BJ (cell line): ENCODE measurements at regions not wholly inside any gene's neighbourhood (a gene's known extent, or its start where the extent isn't known, plus 50 kb on each side); places are given as distances from the start of the nearest gene placed in this dataset.

Experiments used
- CTCF ChIA-PET: fragments of 350-600 bp; formaldehyde crosslinking; extraction: SDS; loops from one replicate; lab custom pipeline; 2021; ENCODE audit warnings: antibody characterized with exemption, inconsistent platforms; lab: Yijun Ruan, JAX
- POLR2A ChIA-PET: fragments of 300-600 bp; sonication (Branson Sonifier 250); formaldehyde crosslinking; extraction: SDS; loops from one replicate; lab custom pipeline; 2021; ENCODE audit warnings: antibody characterized with exemption; lab: Charles Lee
- DNase-seq: peaks from one replicate; pipeline ENCODE4 v3.0.0-alpha.2; 2011; ENCODE audit warnings: low read depth
- H3K27me3 ChIP-seq: 2 replicates; pipeline ENCODE4 v1.6.0; 2011; ENCODE audit warnings: low read length; ENCODE audit not compliant: control insufficient read depth, insufficient read depth
- H3K36me3 ChIP-seq: 2 replicates; pipeline ENCODE4 v1.5.1; 2011; ENCODE audit warnings: low read length; ENCODE audit not compliant: control insufficient read depth, insufficient read depth
- H3K4me3 ChIP-seq: 2 replicates; pipeline ENCODE4 v1.5.1; 2011; ENCODE audit warnings: low read depth, mild to moderate bottlenecking, control low read depth, low read length
- CTCF ChIP-seq: IDR thresholded peaks from 2 replicates; pipeline ENCODE4 v1.5.1; 2011; ENCODE audit warnings: low read depth, mild to moderate bottlenecking, control low read depth, inconsistent platforms, low read length, moderate library complexity; ENCODE audit not compliant: insufficient read depth

- DNase-seq = no peak
- ChIA-PET CTCF (interaction anchor here (0.9 kb wide), 1 partner anchor 19 kb away, joined by 3 read pairs; no protein-coding TSS in a partner anchor), POLR2A (no interaction called here)
- Histone ChIP-seq H3K27me3 (no peaks in the 10 kb centered on the region), H3K4me3 (no peak overlapping the region), H3K36me3 (no peaks in the 10 kb centered on the region)
- TF ChIP-seq CTCF = no peak
Measured at GRCh38 chr3:151559736-151560135, 98.9 kb upstream of the IGSF10 start.

GRCh38 chr3:151558661-151559060 lies 97.8 kb upstream of the IGSF10 start:
- ChIA-PET CTCF (no interaction called here), POLR2A (no interaction called here)
- TF ChIP-seq CTCF = no peak
- Histone ChIP-seq H3K36me3 (no peaks in the 10 kb centered on the region), H3K4me3 (no peak overlapping the region), H3K27me3 (no peaks in the 10 kb centered on the region)
- DNase-seq = no peak

DNA sequence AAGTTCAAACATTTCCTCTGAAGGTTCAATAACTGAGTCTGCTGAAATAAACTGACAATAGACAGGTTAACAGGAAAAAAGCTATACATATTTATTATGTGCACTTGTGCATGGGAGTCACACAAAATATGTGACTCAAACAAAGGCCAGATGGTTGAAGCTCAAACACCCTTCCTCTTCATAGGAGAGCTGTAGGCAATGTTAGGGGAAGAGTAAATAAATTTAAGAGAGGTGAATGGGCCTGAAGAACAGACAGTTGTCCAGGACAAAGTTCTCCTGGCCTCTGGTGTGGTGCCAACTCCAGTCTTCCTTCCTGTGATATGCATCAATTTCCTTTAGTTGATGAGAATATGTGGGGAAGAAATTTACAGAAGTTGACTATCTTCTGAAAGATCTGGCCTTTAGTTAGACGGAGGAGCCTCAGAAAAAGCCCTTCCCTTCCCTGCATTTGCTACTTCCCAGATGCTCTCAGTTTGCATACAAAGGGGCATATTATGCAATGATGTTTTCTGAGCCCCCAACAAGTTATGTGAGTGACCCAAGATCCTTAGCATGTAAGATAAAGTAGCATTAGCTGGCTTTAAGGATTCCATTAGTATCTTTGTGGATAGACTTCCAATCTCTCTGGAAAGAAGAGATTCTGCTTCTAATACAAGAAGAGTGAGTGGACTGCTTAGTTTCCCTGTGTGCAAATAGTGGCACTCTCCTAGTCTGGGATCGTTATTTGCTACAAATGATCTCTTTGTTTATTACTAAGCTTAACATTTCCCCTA lies 96.4 kb upstream of the IGSF10 start:
- Histone ChIP-seq H3K4me3 (no peak overlapping the region), H3K36me3 (no peaks in the 10 kb centered on the region), H3K27me3 (no peaks in the 10 kb centered on the region)
- ChIA-PET CTCF (no interaction called here), POLR2A (no interaction called here)
- TF ChIP-seq CTCF = no peak
- DNase-seq = no peak

DNA sequence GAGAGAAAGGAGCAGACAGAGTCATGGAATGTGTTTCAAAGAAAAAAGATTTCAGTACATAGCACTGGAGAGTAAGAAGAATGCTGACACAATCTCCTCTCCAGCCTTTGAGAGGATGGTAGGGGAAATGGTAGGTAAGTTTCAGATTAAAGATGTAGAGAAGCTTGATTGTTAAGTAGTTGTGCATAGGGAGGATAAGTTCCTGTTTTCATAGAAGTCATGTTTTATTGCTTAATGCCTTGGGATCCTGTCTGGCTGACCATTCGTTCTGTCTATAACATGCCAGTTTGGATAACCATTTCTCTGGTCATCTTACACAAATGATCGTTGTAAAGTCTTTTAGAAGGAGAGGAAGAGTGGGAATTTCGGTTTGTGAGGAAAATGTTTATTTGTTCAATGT lies 95.7 kb upstream of the IGSF10 start:
- ChIA-PET CTCF (no interaction called here), POLR2A (no interaction called here)
- Histone ChIP-seq H3K36me3 (no peaks in the 10 kb centered on the region), H3K4me3 (no peak overlapping the region), H3K27me3 (no peaks in the 10 kb centered on the region)
- no peak for DNase-seq
- no peak for TF ChIP-seq CTCF

- no peak for DNase-seq
- no peak for TF ChIP-seq CTCF
- H3K27me3 ChIP-seq = no peaks in the 10 kb centered on the region
- H3K4me3 ChIP-seq = no peak overlapping the region
- no peaks in the 10 kb centered on the region for H3K36me3 ChIP-seq
- POLR2A ChIA-PET = interaction anchor here (0.5 kb wide), 1 partner anchor 29 kb away, joined by 3 read pairs; no protein-coding TSS in a partner anchor
- CTCF ChIA-PET = interaction anchor here (0.6 kb wide), 1 partner anchor 1132 kb away, joined by 3 read pairs; no protein-coding TSS in a partner anchor
Measured at GRCh38 chr3:151555523-151555922, 94.7 kb upstream of the IGSF10 start.
